Mucosa of rectum (tissue), 2 donors: ENCODE measurements at regions not wholly inside any gene's neighbourhood (a gene's known extent, or its start where the extent isn't known, plus 50 kb on each side); places are given as distances from the start of the nearest gene placed in this dataset.
"Not testable (repeated sequence)": the region's sequence is repeated elsewhere in the genome, so short reads cannot be mapped to it uniquely, and the experiment has no call there.

Experiments used
- H3K27ac ChIP-seq, 2 donors: one replicate each; pipeline ENCODE4 v1.7.0; 2013; ENCODE audit warnings: inconsistent platforms in 2 of 2, low read depth in 2 of 2, low read length in 2 of 2
- H3K27me3 ChIP-seq, 2 donors: one replicate each; pipeline ENCODE4 v1.7.0; 2013; ENCODE audit warnings: low read length in 2 of 2; ENCODE audit not compliant: control insufficient read depth in 2 of 2, insufficient read depth in 2 of 2
- H3K36me3 ChIP-seq, 2 donors: one replicate each; pipeline ENCODE4 v1.7.0; 2013; ENCODE audit warnings: low read length in 2 of 2; ENCODE audit not compliant: control insufficient read depth in 2 of 2, insufficient read depth in 2 of 2
- H3K4me1 ChIP-seq, 2 donors: one replicate each; pipeline ENCODE4 v1.7.0; 2013; ENCODE audit warnings: low read length in 2 of 2, mild to moderate bottlenecking in 1 of 2; ENCODE audit not compliant: control insufficient read depth in 2 of 2, insufficient read depth in 2 of 2
- H3K4me3 ChIP-seq, 2 donors: one replicate each; pipeline ENCODE4 v1.7.0; 2013; ENCODE audit warnings: low read length in 2 of 2
- H3K9ac ChIP-seq, 2 donors: one replicate each; pipeline ENCODE4 v1.7.0; 2013; ENCODE audit warnings: low read length in 2 of 2, low read depth in 1 of 2, mild to moderate bottlenecking in 1 of 2
- H3K9me3 ChIP-seq, 2 donors: one replicate each; pipeline ENCODE4 v1.7.0; 2013; ENCODE audit warnings: low read length in 2 of 2; ENCODE audit not compliant: control insufficient read depth in 2 of 2
- donor health status: healthy.
- donor health status: Normal muscosa, but diverticular disease.

- H3K9ac ChIP-seq: no peak overlapping the region
- H3K4me3 ChIP-seq: no peak overlapping the region
- H3K36me3 ChIP-seq: no peaks in the 10 kb centered on the region
- H3K9me3 ChIP-seq: no peaks in the 10 kb centered on the region
- no peaks in the 10 kb centered on the region for H3K27me3 ChIP-seq
- no peaks in the 10 kb centered on the region for H3K4me1 ChIP-seq
- H3K27ac ChIP-seq: no peak overlapping the region
Observed at GRCh38 chr12:12003609-12004008, 67.1 kb upstream of the BCL2L14 start.

GRCh38 chr12:12004524-12004923, 66.2 kb upstream of the BCL2L14 start:
- Histone ChIP-seq H3K9me3 (no peaks in the 10 kb centered on the region), H3K36me3 (no peaks in the 10 kb centered on the region), H3K27ac (no peak overlapping the region), H3K9ac (no peak overlapping the region), H3K4me1 (no peaks in the 10 kb centered on the region), H3K4me3 (no peak overlapping the region), H3K27me3 (no peaks in the 10 kb centered on the region)

GRCh38 chr12:12007001-12007712, 63.6 kb upstream of the BCL2L14 start:
- H3K4me1 ChIP-seq: peaks cover 12 to 14% of the 10 kb centered on the region in 2 donors

GRCh38 chr12:12007713-12008231, 63.0 kb upstream of the BCL2L14 start:
- H3K36me3 ChIP-seq: no peaks in the 10 kb centered on the region
- peaks cover 12 to 14% of the 10 kb centered on the region in 2 donors for H3K4me1 ChIP-seq
- no peak overlapping the region for H3K9ac ChIP-seq
- no peak overlapping the region for H3K27ac ChIP-seq
- H3K27me3 ChIP-seq: no peaks in the 10 kb centered on the region
- H3K4me3 ChIP-seq: no peak overlapping the region
- H3K9me3 ChIP-seq: no peaks in the 10 kb centered on the region

More at GRCh38 chr12:12007001-12007712, 63.6 kb upstream of the BCL2L14 start:
- Histone ChIP-seq H3K27ac (no peak overlapping the region), H3K4me3 (no peak overlapping the region), H3K9me3 (no peaks in the 10 kb centered on the region), H3K9ac (no peak overlapping the region), H3K36me3 (no peaks in the 10 kb centered on the region), H3K27me3 (no peaks in the 10 kb centered on the region)

GRCh38 chr12:12008232-12008850, 62.4 kb upstream of the BCL2L14 start:
- Histone ChIP-seq H3K27ac (no peak overlapping the region), H3K4me1 (peaks cover 12 to 14% of the 10 kb centered on the region in 2 donors)

GRCh38 chr12:12008931-12009611, 61.7 kb upstream of the BCL2L14 start:
- Histone ChIP-seq H3K9me3 (no peaks in the 10 kb centered on the region), H3K27ac (no peak overlapping the region), H3K36me3 (no peaks in the 10 kb centered on the region), H3K4me3 (no peak overlapping the region), H3K4me1 (peaks cover 12 to 14% of the 10 kb centered on the region in 2 donors), H3K27me3 (no peaks in the 10 kb centered on the region), H3K9ac (no peak overlapping the region)

More at GRCh38 chr12:12008232-12008850, 62.4 kb upstream of the BCL2L14 start:
- Histone ChIP-seq H3K27me3 (no peaks in the 10 kb centered on the region), H3K4me3 (no peak overlapping the region), H3K9ac (no peak overlapping the region), H3K36me3 (no peaks in the 10 kb centered on the region), H3K9me3 (no peaks in the 10 kb centered on the region)

GRCh38 chr12:12009749-12010276, 60.9 kb upstream of the BCL2L14 start:
- not testable (repeated sequence) for H3K27me3 ChIP-seq, H3K36me3 ChIP-seq, H3K9me3 ChIP-seq
- Histone ChIP-seq H3K4me1 (peaks cover 12 to 14% of the 10 kb centered on the region in 2 donors), H3K4me3 (peak overlapping the region; percentile 1 to 23), H3K27ac (peak overlapping the region in 1 of 2 donors; percentile 48), H3K9ac (peak overlapping the region in 1 of 2 donors; percentile 24)

GRCh38 chr12:12010277-12011039, 60.3 kb upstream of the BCL2L14 start:
- no peaks in the 10 kb centered on the region for H3K36me3 ChIP-seq
- peak overlapping the region in 1 of 2 donors; percentile 34 for H3K9ac ChIP-seq
- peak overlapping the region in 1 of 2 donors; percentile 48 for H3K27ac ChIP-seq
- peak overlapping the region; percentile 1 to 23 for H3K4me3 ChIP-seq
- no peaks in the 10 kb centered on the region for H3K27me3 ChIP-seq
- H3K9me3 ChIP-seq: no peaks in the 10 kb centered on the region
- H3K4me1 ChIP-seq: peaks cover 12 to 14% of the 10 kb centered on the region in 2 donors

GRCh38 chr12:12011880-12012260, 58.9 kb upstream of the BCL2L14 start:
- peaks cover 12 to 14% of the 10 kb centered on the region in 2 donors for H3K4me1 ChIP-seq
- H3K9me3 ChIP-seq: no peaks in the 10 kb centered on the region
- no peaks in the 10 kb centered on the region for H3K27me3 ChIP-seq
- H3K36me3 ChIP-seq: no peaks in the 10 kb centered on the region
- no peak overlapping the region for H3K27ac ChIP-seq
- H3K4me3 ChIP-seq: no peak overlapping the region
- no peak overlapping the region for H3K9ac ChIP-seq
